GM12878 (cell line): ENCODE measurements at regions not wholly inside any gene's neighbourhood (a gene's known extent, or its start where the extent isn't known, plus 50 kb on each side); places are given as distances from the start of the nearest gene placed in this dataset.

Experiments
- ATAC-seq: fragments of 200-7000 bp; cut with Tn5 transposase; 3 replicates; pipeline ENCODE4 v1.9.1; 2020; ENCODE audit warnings: mild to moderate bottlenecking, moderate library complexity
- BruUV-seq: library from RNA; stranded (reverse); fragments of 400-500 nt; replicated peaks from 2 replicates; lab custom pipeline; 2021; lab: Mats Ljungman, UMichigan
- CTCF ChIA-PET: fragments of 300-600 bp; sonication (Branson Sonifier 250); formaldehyde crosslinking; extraction: SDS; loops from one replicate; lab custom pipeline; 2021; ENCODE audit warnings: inconsistent platforms; lab: Yijun Ruan, JAX
- POLR2A ChIA-PET: fragments of 350-600 bp; formaldehyde crosslinking; extraction: SDS; loops from one replicate; lab custom pipeline; 2021; ENCODE audit warnings: inconsistent platforms; lab: Charles Lee
- RAD21 ChIA-PET: fragments of 300-600 bp; sonication (Branson Sonifier 250); formaldehyde crosslinking; loops from one replicate; lab custom pipeline; 2023; ENCODE audit warnings: antibody characterized with exemption; ENCODE audit not compliant: unreplicated experiment; lab: Charles Lee
- SMC1A ChIA-PET: fragments of 300-600 bp; sonication (Branson Sonifier 250); formaldehyde crosslinking; loops from one replicate; lab custom pipeline; 2023; ENCODE audit not compliant: unreplicated experiment, uncharacterized antibody; lab: Charles Lee
- DNase-seq: peaks from one replicate; pipeline ENCODE4 v3.0.0-alpha.2; 2011; ENCODE audit warnings: low read depth, low spot score
- FAIRE-seq: peaks from 3 replicates; lab custom pipeline; 2011; peaks lifted over from hg19 to GRCh38; lab: Jason Lieb, UNC
- H2AFZ ChIP-seq: 2 replicates; pipeline ENCODE4 v1.6.0; 2011; ENCODE audit warnings: low read depth, low read length, control low read depth; ENCODE audit not compliant: control insufficient read depth
- H3K27ac ChIP-seq: 2 replicates; pipeline ENCODE4 v1.5.1; 2011; ENCODE audit warnings: control low read depth; ENCODE audit not compliant: control insufficient read depth, insufficient read depth
- H3K27me3 ChIP-seq, 2 experiments: replicated peaks in 1 of 2; 2 replicates each; pipeline versions ENCODE4 v1.6.0 to v1.6.1; 2011; ENCODE audit warnings: low read length in 1 of 2; ENCODE audit not compliant: control insufficient read depth in 2 of 2, insufficient read depth in 2 of 2
- H3K36me3 ChIP-seq, 2 experiments: 2 replicates each; pipeline ENCODE4 v1.5.1; 2011; ENCODE audit warnings: low read length in 1 of 2; ENCODE audit not compliant: control insufficient read depth in 2 of 2, insufficient read depth in 2 of 2
- H3K4me1 ChIP-seq: 2 replicates; pipeline ENCODE4 v1.6.1; 2011; ENCODE audit warnings: mild to moderate bottlenecking, low read length, moderate library complexity, mixed read lengths; ENCODE audit not compliant: control insufficient read depth, insufficient read depth
- H3K4me2 ChIP-seq: 2 replicates; pipeline ENCODE4 v1.6.0; 2011; ENCODE audit warnings: control low read depth; ENCODE audit not compliant: control insufficient read depth, insufficient read depth
- H3K4me3 ChIP-seq: fragments of 200-600 bp; sonication (generic); 2 replicates; pipeline ENCODE4 v1.5.1; 2016
- H3K79me2 ChIP-seq: 2 replicates; pipeline ENCODE4 v1.6.0; 2011; ENCODE audit warnings: low read length; ENCODE audit not compliant: control insufficient read depth, insufficient read depth
- H3K9ac ChIP-seq: 2 replicates; pipeline ENCODE4 v1.8.0; 2011; ENCODE audit warnings: low read length, control low read depth, mixed read lengths; ENCODE audit not compliant: control insufficient read depth, insufficient read depth
- H3K9me3 ChIP-seq: replicated peaks from 3 replicates; pipeline ENCODE4 v1.5.1; 2011; ENCODE audit warnings: mild to moderate bottlenecking, low read length; ENCODE audit not compliant: control insufficient read depth, insufficient read depth
- H4K20me1 ChIP-seq: 2 replicates; pipeline ENCODE4 v1.6.0; 2011; ENCODE audit not compliant: control insufficient read depth, insufficient read depth
- BMI1 ChIP-seq: fragments of 450-650 bp; IDR thresholded peaks from 2 replicates; pipeline ENCODE4 v1.6.1; 2016; ENCODE audit warnings: mild to moderate bottlenecking, moderate library complexity, borderline replicate concordance
- IRF5 ChIP-seq: fragments of 450-650 bp; IDR thresholded peaks from 2 replicates; pipeline ENCODE4 v1.6.1; 2017; ENCODE audit warnings: borderline replicate concordance
- JUNB ChIP-seq: IDR thresholded peaks from 2 replicates; pipeline ENCODE4 v1.6.1; 2016; ENCODE audit warnings: antibody characterized with exemption, mild to moderate bottlenecking
- LARP7 ChIP-seq: fragments of 450-650 bp; IDR thresholded peaks from 2 replicates; pipeline ENCODE4 v1.6.1; 2017; ENCODE audit warnings: mild to moderate bottlenecking
- NR2F1 ChIP-seq: fragments of 450-650 bp; conservative IDR thresholded peaks from 2 replicates; pipeline ENCODE4 v1.6.1; 2017; ENCODE audit warnings: mild to moderate bottlenecking
- SMAD5 ChIP-seq: IDR thresholded peaks from 2 replicates; pipeline ENCODE4 v1.6.1; 2016; ENCODE audit warnings: antibody characterized with exemption, low read depth
- SPI1 ChIP-seq: IDR thresholded peaks from 2 replicates; pipeline ENCODE4 v1.6.1; 2011; ENCODE audit warnings: low read depth, mild to moderate bottlenecking, low read length, moderate library complexity, borderline replicate concordance; ENCODE audit not compliant: insufficient read depth
- USF1 ChIP-seq: IDR thresholded peaks from 2 replicates; pipeline ENCODE4 v1.6.1; 2011; ENCODE audit warnings: borderline replicate concordance, low read depth, mild to moderate bottlenecking, moderate library complexity, mixed read lengths, low read length; ENCODE audit not compliant: insufficient read depth; ENCODE audit errors: extremely low read length
- YY1 ChIP-seq: IDR thresholded peaks from 2 replicates; pipeline ENCODE4 v1.6.1; 2011; ENCODE audit warnings: low read depth, mild to moderate bottlenecking, low read length
- WGBS: methylation state at CpG from one replicate; pipeline ENCODE4 v1.1.6; 2016; ENCODE audit warnings: low lambda C conversion rate; ENCODE audit not compliant: insufficient replicate concordance, insufficient coverage; ENCODE audit errors: missing lambda C conversion rate; 5-methylcytosine and 5-hydroxymethylcytosine counted together
- in situ Hi-C: fragments of 300-500 bp; cut with MboI; formaldehyde crosslinking; loops from 9 replicates; pipeline ENCODE4 v1.14.3; 2018; ENCODE audit warnings: mixed read lengths
- intact Hi-C: fragments of 100-400 bp; cut with micrococcal nuclease; formaldehyde crosslinking; loops from one replicate; pipeline ENCODE4 v1.14.2; 2022; ENCODE audit not compliant: unreplicated experiment
- TF ChIP-seq, protein P1 (sequence below): IDR thresholded peaks from 2 replicates; pipeline ENCODE4 v1.6.1; 2012; ENCODE audit warnings: improper control_type of control experiment, low read depth, low read length; ENCODE audit not compliant: insufficient replicate concordance

DNA sequence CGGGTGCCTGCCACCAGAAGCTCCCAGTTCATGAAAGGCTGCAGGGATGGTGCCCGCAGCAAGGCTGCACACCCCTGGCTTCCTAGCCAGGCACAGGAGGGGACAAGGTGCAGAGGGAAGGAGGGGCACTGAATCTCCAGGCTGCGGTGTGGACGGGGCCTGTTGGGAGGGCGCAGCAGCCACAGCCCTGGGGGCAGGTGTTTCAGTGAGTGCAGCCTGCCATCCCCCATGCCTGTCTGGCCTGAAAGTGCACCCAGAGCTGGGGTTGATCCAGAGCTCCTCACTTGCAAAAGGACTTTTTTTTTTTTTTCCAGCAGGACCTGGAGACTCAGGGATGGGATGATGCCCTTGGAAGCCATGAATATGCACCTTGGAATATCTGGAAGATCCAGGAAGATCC is 153.7 kb upstream of the C1orf174 start:
- no peak for ATAC-seq
- H3K4me2 ChIP-seq, result no peak overlapping the region
- 42% methylated on average over 5 of the region's 5 CpGs for WGBS
- H3K9me3 ChIP-seq, result no peaks in the 10 kb centered on the region; the same call in 2 of the 3 replicates
- no peaks in the 10 kb centered on the region for H3K36me3 ChIP-seq
- H3K27ac ChIP-seq, result no peak overlapping the region
- in situ Hi-C loops, result no loop called here
- no peak overlapping the region for H2AFZ ChIP-seq
- no peak overlapping the region for H3K9ac ChIP-seq
- H3K4me1 ChIP-seq, result no peaks in the 10 kb centered on the region
- TF ChIP-seq BMI1 (no peak), IRF5 (no peak), USF1 (no peak), NR2F1 (no peak), SPI1 (no peak), LARP7 (no peak), SMAD5 (no peak), JUNB (no peak), YY1 (no peak)
- TF ChIP-seq, protein P1, sequence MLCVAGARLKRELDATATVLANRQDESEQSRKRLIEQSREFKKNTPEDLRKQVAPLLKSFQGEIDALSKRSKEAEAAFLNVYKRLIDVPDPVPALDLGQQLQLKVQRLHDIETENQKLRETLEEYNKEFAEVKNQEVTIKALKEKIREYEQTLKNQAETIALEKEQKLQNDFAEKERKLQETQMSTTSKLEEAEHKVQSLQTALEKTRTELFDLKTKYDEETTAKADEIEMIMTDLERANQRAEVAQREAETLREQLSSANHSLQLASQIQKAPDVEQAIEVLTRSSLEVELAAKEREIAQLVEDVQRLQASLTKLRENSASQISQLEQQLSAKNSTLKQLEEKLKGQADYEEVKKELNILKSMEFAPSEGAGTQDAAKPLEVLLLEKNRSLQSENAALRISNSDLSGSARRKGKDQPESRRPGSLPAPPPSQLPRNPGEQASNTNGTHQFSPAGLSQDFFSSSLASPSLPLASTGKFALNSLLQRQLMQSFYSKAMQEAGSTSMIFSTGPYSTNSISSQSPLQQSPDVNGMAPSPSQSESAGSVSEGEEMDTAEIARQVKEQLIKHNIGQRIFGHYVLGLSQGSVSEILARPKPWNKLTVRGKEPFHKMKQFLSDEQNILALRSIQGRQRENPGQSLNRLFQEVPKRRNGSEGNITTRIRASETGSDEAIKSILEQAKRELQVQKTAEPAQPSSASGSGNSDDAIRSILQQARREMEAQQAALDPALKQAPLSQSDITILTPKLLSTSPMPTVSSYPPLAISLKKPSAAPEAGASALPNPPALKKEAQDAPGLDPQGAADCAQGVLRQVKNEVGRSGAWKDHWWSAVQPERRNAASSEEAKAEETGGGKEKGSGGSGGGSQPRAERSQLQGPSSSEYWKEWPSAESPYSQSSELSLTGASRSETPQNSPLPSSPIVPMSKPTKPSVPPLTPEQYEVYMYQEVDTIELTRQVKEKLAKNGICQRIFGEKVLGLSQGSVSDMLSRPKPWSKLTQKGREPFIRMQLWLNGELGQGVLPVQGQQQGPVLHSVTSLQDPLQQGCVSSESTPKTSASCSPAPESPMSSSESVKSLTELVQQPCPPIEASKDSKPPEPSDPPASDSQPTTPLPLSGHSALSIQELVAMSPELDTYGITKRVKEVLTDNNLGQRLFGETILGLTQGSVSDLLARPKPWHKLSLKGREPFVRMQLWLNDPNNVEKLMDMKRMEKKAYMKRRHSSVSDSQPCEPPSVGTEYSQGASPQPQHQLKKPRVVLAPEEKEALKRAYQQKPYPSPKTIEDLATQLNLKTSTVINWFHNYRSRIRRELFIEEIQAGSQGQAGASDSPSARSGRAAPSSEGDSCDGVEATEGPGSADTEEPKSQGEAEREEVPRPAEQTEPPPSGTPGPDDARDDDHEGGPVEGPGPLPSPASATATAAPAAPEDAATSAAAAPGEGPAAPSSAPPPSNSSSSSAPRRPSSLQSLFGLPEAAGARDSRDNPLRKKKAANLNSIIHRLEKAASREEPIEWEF, result no peak
- TF ChIP-seq, all 136 proteins: peak for 0
- no peaks in the 10 kb centered on the region for H4K20me1 ChIP-seq
- POLR2A ChIA-PET, result no interaction called here
- RAD21 ChIA-PET, result no interaction called here
- H3K79me2 ChIP-seq, result no peaks in the 10 kb centered on the region
- CTCF ChIA-PET, result no interaction called here
- DNase-seq (no peak), FAIRE-seq (no peak)
- intact Hi-C loops, result no loop called here
- H3K27me3 ChIP-seq, result no peaks in the 10 kb centered on the region
- no TSS peak for BruUV-seq
- H3K4me3 ChIP-seq, result no peak overlapping the region
- SMC1A ChIA-PET, result no interaction called here
